NCI-H2029 treated with DMSO at 0.1 percent for 48 hours (cell line): ENCODE measurements at regions not wholly inside any gene's neighbourhood (a gene's known extent, or its start where the extent isn't known, plus 50 kb on each side); places are given as distances from the start of the nearest gene placed in this dataset.

Experiments
- DNase-seq: peaks from one replicate; lab custom pipeline; 2025; lab: John Stamatoyannopoulos, UW

DNA sequence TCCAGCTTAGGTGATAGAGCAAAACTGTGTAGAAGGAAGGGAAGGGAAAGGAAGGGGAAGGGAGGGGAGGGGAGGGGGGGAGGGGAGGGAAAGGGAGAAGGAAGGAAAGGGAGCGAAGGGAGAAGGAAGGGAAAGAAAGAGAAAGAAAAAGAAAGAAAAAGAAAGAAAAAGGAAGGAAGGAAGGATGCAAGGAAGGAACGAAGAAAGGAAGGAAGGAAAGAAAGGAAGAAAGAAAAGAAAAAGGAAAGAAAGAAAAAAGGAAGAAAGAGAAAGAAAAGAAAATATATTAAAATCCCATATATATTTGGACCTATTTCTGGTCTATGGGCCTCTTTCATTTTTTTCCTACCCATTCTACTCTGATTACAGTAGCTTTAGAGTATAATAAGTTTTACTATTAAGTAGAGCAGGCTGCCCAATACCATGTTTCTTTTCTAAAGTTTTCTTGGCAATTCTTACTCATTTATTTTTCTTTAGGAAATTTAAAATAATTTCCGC lies 229.1 kb downstream of the AUH start:
- DNase-seq, result no peak

- DNase-seq, result no peak
These were observed 227.1 kb downstream of the AUH start for GRCh38 chr9:91134608-91135007.

GRCh38 chr9:91137391-91137790 lies 224.3 kb downstream of the AUH start:
- no peak for DNase-seq

GRCh38 chr9:91138760-91139159 lies 223.0 kb downstream of the AUH start:
- DNase-seq, result no peak

GRCh38 chr9:91141407-91141965 lies 220.2 kb downstream of the AUH start:
- DNase-seq, result no peak

- DNase-seq, result no peak
These were observed 218.6 kb downstream of the AUH start for GRCh38 chr9:91143162-91143561.

GRCh38 chr9:91143642-91144041 lies 218.1 kb downstream of the AUH start:
- no peak for DNase-seq

- DNase-seq, result no peak
These were observed 216.9 kb downstream of the AUH start for GRCh38 chr9:91144769-91145168.

DNA sequence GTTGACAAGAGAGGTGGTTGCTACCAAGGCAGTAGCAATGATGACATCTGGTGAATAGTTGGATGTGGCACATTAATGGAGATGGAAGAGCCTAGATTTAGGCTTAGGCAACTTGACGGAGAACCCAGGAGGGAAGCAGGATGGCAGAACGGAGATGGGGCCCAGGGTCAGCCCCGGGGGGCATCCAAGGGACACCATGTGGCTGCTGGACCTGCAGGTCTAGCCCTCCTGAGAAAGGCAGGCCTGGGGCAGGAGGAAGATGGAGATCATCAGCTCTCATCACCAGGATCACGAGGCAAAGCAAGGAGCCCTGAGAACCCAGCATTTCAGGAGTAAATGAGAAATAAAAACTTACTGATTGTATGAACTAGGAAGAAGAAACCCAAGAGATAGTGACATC lies 216.2 kb downstream of the AUH start:
- DNase-seq, result no peak

DNA sequence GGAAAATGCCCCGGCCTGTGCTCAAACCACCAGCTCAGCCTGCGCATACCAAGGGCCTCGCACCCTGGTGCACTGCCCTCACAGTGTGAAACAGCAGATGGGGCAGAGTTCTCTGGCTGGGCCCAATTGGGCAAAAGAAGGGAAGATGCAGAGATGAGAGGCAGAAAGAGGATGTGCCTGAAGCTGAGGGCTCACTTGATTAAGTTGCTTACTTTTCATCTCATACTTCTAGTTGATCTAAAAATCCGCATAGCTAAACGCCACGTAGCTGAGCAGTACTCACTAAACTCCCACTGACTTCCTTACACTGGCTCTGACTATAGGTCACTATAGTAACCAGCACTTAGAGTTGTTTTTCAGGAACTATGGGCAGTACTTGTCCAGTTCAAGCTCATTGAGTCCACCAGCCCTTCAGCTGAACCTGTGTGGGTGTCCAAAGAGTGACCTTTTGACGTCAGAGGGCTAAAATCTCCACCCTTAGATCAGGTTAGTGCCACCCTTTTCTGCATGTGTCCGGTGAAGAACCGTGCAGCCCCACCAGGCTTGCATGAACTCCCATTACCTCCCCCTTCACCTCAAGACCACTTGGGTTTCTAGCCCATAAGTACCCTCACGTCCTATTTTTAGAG lies 215.2 kb downstream of the AUH start:
- no peak for DNase-seq

DNA sequence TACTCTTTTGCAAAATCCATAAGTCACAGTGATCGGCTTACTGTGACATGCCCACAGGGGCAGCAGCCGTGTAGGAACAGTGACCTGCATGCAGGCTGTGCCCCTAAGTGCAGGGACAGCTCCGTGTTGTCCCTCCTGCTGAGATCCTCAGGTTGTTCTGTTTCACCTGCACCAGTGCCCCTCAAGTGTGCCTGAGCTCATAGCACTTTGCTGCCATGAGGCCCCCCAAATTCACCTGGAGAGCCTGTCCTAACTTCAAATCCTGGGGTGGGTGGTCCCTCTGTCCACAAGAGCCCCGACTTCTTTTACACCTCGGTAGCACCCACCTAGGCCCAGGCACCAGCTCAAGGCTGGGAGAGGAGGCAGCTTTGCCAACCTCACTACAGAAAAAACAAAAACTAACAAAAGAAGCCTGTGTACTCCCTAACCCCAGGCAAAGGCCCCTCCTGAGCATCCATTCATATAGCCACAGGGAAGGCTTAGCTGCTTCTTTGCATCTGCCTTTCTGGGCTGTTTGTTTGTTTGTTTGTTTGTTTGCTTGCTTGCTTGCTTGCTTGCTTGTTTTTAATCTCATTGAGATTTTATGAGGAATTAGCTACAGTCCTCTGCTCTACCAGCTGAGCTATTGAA lies 214.5 kb downstream of the AUH start:
- no peak for DNase-seq

GRCh38 chr9:91148306-91148705 lies 213.4 kb downstream of the AUH start:
- no peak for DNase-seq

DNA sequence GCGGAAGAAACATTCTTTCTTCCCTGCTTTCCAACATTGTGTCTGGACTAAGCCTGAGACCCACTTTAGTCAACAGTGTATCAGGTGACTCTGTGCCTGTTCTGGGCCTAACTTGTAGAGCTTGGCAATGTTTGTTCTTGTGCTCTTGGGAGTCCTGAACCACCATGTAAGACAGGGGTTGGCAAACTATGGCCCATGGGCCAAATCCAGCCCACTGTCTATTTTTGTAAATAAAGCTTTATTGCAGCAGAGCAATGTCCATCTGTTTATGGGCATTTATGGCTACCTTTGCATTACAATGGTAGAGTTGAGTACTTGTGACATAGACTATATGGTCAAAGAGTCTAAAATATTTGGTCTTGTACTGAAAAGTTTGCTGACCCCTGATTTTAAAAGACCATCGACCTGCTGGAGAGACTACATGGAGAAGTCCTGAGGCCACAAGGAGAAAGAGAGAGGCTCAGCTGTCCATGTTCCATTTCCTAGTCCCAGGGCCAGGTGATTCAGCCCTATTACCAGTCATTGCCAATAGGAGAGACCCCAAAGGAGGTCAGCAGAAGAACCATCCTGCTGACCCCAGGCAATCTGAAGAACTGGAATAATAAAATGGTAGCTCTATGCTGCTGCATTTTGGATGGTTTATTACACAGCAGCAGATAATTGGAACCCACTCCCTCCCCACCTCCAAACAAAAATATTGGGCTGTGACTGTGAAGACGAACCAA lies 211.3 kb downstream of the AUH start:
- no peak for DNase-seq

DNA sequence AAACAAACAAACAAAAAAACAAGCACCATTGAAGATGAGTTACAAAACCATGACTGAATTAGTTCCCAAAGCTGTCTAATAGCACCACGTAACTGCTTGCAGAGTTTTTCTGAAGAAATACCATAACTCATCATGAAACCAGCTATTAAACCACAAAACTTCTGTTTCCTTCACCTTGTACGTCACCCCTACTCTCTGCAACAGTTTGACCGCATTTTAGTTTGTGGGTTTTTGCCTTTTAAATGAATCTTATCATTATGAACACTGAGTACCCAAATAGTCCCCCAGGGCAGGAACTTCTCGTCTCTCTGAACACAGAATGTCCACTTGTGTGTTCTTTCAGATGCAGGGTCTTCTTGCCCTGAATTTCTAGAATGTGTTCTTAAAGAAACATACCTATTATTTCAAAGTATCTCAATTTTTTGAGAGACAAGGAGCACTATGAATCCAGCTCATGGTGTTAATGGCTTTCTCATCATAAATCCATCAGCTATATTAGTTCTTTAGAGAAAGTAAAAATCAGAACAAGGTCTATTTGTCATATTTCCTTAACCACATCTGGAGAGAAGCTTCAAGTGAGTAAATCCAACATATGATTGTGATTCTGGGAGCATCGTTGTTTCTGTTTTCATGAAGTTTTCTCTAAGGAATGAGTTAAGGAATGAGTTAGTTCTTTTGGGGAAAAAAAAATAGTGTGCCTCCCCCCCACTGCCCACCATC lies 210.6 kb downstream of the AUH start:
- DNase-seq, result no peak

- DNase-seq, result no peak
These were observed 210.0 kb downstream of the AUH start for GRCh38 chr9:91151718-91152095.

GRCh38 chr9:91154686-91155085 lies 207.0 kb downstream of the AUH start:
- no peak for DNase-seq

DNA sequence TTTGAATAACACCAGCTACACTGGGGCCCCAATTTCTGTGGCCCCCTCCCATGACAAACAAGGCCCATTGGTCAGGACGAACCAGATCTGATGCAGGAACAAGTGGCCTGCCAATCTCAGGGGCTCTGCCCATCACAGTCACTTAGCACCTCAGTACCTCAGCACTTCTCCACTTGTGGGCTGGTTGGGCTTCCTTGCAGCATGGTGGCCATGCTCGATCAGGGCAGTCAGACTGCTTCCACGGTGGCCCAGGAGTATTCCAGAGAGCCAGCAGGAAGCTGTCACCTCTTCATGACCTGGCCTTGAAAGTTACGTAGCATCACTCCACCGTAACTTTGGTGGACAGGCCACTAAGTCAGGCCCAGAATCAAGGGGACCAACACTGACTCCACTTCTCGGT lies 206.5 kb downstream of the AUH start:
- DNase-seq, result no peak

DNA sequence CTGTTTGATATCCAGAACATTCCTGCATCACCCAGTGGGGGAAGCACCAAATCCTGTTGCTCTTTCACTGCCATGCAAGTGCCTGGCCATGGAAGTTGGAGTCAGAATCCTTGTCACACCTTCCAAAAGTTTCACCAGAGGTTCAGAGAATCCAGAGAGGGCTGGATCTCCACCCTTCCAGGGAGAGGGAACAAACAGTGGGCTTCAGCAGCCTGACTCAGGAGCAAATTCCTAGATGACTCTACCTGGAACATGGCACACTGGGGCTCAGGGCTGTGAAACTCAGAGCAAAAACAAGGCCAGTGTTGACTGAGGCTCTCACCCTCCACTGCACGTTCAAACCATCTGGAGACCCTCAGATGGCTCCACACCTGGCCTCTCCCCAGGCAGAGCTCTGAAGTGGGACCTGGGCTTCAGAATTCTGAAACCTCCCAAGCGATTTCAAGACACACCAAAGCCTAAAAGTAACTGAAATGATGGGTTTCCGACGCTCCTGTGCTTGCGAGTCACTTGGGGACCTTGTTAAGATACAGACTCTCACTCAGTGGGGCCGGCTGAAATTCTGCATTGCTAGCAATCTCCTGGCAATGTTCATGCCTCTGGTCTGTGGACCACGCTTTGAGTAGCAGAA lies 205.9 kb downstream of the AUH start:
- DNase-seq, result no peak

DNA sequence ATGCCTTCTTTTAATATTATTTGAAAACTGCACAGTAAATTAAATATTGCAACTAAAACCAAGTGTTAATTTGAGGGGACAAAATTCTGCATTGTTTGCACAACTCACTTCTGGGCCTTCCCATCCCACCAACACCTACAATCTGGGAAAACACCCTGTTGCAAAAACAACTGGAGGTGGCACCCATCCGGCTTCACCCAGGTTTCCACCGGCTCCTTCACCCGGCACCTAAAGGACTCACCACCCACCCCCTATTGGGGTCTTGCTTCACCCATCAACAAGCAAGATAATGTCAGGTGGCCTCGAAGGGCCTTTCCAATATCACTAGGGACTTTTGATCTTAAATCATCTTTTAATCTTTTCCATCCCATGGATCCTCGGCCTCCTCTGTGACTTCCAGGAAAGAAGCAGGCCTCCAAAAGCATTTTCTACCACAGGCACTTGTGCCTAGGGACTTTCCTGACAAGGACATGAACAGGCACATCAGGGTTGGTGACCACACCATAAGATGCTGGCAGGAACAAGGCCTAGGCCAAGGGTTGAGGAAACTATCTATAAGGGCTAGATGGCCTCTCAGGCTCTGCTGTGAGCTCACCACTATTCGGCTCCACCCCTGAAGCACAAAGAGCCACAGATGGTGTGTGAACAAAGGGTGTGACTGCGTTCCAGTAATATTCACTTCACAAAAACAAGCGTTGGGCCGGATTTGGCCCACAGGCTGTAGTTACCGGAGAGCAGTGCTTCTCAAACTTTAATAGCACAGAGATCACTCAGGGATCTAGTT lies 205.1 kb downstream of the AUH start:
- DNase-seq, result no peak

- DNase-seq, result no peak
These were observed 203.8 kb downstream of the AUH start for GRCh38 chr9:91157883-91158282.

- no peak for DNase-seq
These were observed 203.4 kb downstream of the AUH start for GRCh38 chr9:91158286-91158685.
